ENCODE measurements at regions not wholly inside any gene's neighbourhood (a gene's known extent, or its start where the extent isn't known, plus 50 kb on each side); places are given as distances from the start of the nearest gene placed in this dataset.
"Not testable (repeated sequence)": the region's sequence is repeated elsewhere in the genome, so short reads cannot be mapped to it uniquely, and the experiment has no call there.

DNA sequence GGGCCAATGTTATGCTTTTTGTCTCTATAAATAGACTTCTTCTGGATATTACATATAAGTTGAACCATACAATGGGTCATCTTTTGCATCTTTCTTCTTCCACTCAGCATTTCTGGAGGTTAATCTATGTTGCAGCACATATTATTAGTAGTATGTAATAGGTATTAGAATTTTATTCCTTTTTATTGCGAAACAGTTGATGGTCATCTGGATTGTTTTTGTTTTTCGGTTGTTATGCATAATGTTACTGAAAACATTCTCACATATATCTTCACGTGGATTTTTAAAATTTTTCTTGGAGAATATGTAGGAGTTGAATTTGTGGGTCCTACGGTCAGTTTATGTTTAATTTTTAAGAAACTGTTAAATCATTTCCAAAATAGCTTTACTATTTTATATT is 466.8 kb downstream of the SLCO4C1 start:
- no peak for FAIRE-seq
- no peak for DNase-seq (ENCODE audit: insufficient read length)
- TF ChIP-seq POLR2AphosphoS5 (IDR thresholded peaks at IDR 0.05; ENCODE audit: low read depth, low read length) (no peak), POLR2A (IDR thresholded peaks at IDR 0.05; ENCODE audit: low read depth, low read length) (no peak), TAF1 (IDR thresholded peaks at IDR 0.05; ENCODE audit: borderline replicate concordance, low read depth, low read length) (no peak)

DNA sequence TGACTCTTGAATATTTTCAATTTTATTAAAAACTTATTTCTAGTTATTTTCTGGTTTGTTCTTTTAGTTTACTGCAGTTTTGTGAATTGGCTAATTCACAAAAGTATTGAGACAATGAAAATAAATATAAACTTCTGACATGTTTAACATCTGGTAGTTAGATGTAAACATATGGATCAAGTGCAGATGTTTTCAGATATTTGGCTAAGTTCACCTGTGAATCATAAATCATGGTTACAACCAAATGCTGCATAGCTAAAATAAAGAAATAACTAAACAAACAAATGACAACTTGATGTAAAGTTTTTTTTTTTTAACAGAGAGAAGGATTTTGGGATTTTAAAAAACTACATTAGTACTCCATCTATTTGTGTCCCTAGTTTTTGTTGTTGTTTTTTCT is 484.6 kb downstream of the SLCO4C1 start:
- DNase-seq (ENCODE audit: insufficient read length) (no peak), FAIRE-seq (no peak)
- TF ChIP-seq POLR2A (IDR thresholded peaks at IDR 0.05; ENCODE audit: low read depth, low read length) (no peak), POLR2AphosphoS5 (IDR thresholded peaks at IDR 0.05; ENCODE audit: low read depth, low read length) (no peak), TAF1 (IDR thresholded peaks at IDR 0.05; ENCODE audit: borderline replicate concordance, low read depth, low read length) (no peak)

DNA sequence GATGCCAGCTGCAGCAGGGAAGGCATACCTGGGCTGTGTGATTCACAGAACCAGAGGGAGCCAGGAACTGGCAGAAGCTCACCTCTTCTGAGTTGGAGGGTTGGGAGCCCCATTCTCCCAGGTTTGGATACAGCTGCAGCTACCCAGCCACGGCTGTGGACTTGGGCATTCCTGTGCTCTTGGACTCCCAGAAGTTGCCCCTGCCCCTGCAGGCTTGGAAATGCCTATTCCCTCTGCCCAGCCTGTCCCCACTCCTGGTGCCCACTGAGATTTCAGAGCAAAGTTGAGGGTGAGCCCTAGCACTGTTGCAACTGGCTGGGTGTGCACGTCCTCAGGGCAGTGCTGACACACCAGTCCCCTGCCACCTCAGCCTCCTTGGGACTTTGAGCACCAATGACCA is 489.7 kb downstream of the SLCO4C1 start:
- FAIRE-seq (no peak), DNase-seq (ENCODE audit: insufficient read length) (no peak)
- no peak for TF ChIP-seq POLR2AphosphoS5 (IDR thresholded peaks at IDR 0.05; ENCODE audit: low read depth, low read length)
- TF ChIP-seq TAF1 (IDR thresholded peaks at IDR 0.05; ENCODE audit: borderline replicate concordance, low read depth, low read length), result no peak

DNA sequence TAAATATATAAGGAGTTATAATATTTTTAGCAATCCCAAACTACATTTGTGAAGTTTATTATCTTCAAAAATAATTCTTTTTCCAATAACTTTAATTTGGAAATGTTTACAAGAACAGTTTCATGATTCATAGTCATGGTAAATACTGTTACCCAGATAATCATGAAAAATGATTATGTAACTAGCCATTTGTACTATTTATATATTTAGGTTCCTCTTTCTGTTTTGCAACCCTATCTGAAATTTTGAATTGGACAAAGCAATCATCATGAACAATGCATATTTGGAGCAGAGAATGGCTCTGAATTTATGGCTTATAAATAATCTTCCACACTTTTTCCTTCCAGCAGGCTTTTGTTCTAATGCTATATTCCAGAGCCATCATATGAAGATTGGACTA is 499.7 kb downstream of the SLCO4C1 start:
- TF ChIP-seq TAF1 (IDR thresholded peaks at IDR 0.05; ENCODE audit: borderline replicate concordance, low read depth, low read length), result no peak
- TF ChIP-seq POLR2AphosphoS5 (IDR thresholded peaks at IDR 0.05; ENCODE audit: low read depth, low read length), result no peak
- TF ChIP-seq POLR2A (IDR thresholded peaks at IDR 0.05; ENCODE audit: low read depth, low read length), result no peak
- DNase-seq (ENCODE audit: insufficient read length) (no peak), FAIRE-seq (no peak)

DNA sequence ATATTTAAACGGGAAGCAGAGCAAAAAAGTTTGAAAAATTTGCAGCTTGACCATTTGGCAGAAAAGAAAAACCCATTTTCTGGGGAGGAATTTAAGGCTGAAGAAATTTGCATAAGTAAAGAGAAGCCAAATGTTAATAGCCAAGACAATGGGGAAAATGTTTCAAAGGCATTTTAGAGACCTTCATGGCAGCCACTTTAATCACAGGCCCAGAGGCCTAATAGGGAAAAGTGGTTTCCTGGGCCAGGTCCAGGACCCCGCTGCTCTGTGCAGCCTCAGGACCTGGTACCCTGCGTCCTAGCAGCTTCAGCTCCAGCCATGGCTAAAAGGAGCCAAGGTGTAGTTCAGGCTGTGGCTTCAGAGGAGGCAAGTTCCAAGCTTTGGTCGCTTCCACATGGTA is 507.3 kb downstream of the SLCO4C1 start:
- FAIRE-seq (no peak), DNase-seq (ENCODE audit: insufficient read length) (no peak)

DNA sequence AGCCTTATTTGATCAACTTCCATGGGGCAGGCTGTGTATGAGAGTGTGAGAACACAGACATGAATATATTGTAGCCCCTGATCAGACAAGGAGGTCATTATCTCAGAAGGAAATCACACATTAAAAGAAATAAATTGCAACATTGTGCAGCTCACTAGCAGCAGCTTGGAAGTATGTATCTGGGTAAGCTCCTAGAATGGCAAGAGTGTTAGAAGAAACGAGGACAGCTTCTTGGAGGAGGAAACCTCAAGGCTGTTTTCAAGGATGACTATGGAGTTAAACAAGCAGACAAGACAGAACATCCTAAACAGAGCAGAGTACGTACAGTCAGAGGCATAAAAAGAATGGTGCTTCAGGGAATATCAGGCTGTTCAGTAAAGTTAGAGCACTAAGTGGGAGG is 511.0 kb downstream of the SLCO4C1 start:
- no peak for TF ChIP-seq POLR2AphosphoS5 (IDR thresholded peaks at IDR 0.05; ENCODE audit: low read depth, low read length)
- TF ChIP-seq POLR2A (IDR thresholded peaks at IDR 0.05; ENCODE audit: low read depth, low read length), result no peak
- no peak for TF ChIP-seq TAF1 (IDR thresholded peaks at IDR 0.05; ENCODE audit: borderline replicate concordance, low read depth, low read length)
- no peak for DNase-seq (ENCODE audit: insufficient read length)
- FAIRE-seq, result no peak

More for the DNA sequence above, 507.3 kb downstream of the SLCO4C1 start:
- no peak for TF ChIP-seq POLR2AphosphoS5 (IDR thresholded peaks at IDR 0.05; ENCODE audit: low read depth, low read length)
- no peak for TF ChIP-seq TAF1 (IDR thresholded peaks at IDR 0.05; ENCODE audit: borderline replicate concordance, low read depth, low read length)
- no peak for TF ChIP-seq POLR2A (IDR thresholded peaks at IDR 0.05; ENCODE audit: low read depth, low read length)

DNA sequence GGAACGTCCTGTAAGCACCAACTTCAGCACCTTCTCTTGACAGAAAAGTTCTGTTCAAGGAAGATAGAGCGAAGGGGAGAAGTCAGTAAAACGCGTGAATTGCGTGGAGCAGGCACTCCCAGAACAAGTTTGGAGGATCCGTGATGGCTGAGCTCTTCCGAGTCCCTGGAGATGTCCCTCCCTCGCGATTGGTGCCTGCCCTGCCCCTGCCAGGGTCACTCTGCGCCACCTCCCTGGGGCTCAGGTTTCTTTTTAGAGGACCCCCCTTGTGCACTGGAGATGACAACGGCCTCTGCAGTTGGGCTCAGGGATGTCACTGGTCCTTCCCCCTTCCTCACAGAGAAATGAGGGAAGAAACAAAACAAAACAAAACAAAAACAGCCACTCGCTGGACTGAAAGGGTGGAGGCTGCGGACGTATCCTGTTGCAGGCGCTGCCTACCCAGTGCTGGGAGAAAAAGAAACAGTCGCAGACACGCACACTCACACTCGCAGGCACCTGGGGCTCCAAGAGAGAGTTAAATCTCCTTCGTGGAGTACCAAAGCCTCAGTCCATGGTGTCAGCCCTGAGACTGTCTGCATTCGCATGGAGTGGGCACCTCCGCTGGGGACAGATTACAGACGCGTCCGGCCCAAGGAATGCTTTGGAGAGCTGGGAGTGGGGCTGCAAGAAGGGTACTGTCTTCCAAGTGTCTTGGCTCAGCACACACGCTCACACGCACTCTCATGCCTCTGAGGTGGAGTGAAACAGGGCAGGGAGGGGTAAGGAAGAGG is 512.7 kb downstream of the SLCO4C1 start:
- FAIRE-seq (no peak), DNase-seq (ENCODE audit: insufficient read length) (no peak)
- TF ChIP-seq TAF1 (IDR thresholded peaks at IDR 0.05; ENCODE audit: borderline replicate concordance, low read depth, low read length) (no peak), POLR2A (IDR thresholded peaks at IDR 0.05; ENCODE audit: low read depth, low read length) (no peak), POLR2AphosphoS5 (IDR thresholded peaks at IDR 0.05; ENCODE audit: low read depth, low read length) (no peak)

DNA sequence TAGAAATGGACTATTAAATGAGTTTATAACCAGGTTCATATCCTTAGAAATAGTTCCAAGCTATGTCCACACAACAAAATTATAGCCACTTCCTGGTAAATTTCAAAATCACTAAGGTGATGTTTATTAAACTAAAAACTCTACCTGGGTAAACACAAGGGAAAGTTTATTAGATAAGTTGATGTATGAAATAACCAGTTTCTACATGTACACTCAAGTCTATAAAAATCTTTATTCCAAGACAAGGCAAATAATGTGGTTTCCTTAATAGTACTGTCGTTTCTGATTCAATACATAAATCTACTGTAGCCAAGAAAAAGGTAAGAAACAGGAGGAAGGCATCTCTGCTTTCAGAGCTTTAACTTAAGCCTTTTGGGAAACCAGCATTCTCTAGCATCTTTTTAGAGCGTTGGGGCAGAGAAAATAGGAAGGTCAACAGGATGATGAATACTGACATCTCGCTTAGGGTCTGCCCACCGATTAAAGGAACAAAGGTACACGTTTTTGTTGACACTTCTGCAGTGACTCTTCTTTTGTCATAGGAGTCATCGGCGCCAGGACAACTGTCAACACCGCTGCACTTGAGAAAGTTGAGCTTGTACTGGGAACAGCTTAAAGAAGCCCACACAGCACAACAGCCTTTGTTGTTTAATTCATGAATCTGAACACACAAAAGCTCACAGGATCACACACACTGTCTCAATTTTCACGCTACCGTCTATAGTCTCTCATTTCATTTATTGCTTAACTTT is 513.6 kb downstream of the SLCO4C1 start:
- DNase-seq (ENCODE audit: insufficient read length) (no peak), FAIRE-seq (no peak)
- no peak for TF ChIP-seq POLR2A (IDR thresholded peaks at IDR 0.05; ENCODE audit: low read depth, low read length)
- TF ChIP-seq POLR2AphosphoS5 (IDR thresholded peaks at IDR 0.05; ENCODE audit: low read depth, low read length), result no peak
- TF ChIP-seq TAF1 (IDR thresholded peaks at IDR 0.05; ENCODE audit: borderline replicate concordance, low read depth, low read length), result no peak

DNA sequence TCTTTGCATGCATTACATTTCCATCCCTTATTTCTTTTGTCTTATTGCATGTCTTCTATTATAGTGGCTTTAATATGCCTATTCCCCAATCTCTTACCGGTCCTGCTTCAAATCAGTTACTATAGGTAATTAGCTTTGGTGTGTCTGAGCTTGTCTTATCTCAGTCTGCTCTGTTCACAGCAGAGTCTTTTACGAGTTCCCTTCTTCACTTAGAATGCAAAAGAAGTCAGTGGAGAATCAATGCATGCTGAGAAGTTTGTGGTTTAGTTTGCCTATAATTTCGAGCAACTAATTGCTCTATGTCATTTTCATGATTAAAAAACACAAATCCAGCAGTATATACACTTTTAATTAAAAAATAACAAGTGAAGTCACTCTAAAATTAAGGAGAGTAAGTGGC is 545.0 kb downstream of the SLCO4C1 start:
- FAIRE-seq (no peak), DNase-seq (ENCODE audit: insufficient read length) (no peak)
- TF ChIP-seq POLR2A (IDR thresholded peaks at IDR 0.05; ENCODE audit: low read depth, low read length) (no peak), POLR2AphosphoS5 (IDR thresholded peaks at IDR 0.05; ENCODE audit: low read depth, low read length) (no peak), TAF1 (IDR thresholded peaks at IDR 0.05; ENCODE audit: borderline replicate concordance, low read depth, low read length) (no peak)

DNA sequence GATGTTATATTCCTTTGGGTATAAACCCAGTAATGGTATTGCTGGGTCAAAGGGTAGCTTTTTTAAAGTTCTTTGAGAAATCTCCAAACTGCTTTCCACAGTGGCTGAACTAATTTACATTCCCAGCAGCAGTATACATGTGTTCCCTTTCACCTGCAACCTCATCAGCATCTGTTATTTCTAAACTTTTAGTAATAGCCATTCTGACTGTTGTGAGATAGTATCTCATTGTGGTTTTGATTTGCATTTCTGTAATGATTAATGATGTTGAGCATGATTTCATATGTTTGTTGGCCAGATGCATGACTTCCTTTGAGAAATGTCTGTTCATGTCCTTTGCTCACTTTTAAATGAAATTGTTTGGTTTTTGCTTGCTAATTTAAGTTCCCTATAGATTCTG is 553.1 kb downstream of the SLCO4C1 start:
- FAIRE-seq; DNase-seq (ENCODE audit: insufficient read length): not testable (repeated sequence)

DNA sequence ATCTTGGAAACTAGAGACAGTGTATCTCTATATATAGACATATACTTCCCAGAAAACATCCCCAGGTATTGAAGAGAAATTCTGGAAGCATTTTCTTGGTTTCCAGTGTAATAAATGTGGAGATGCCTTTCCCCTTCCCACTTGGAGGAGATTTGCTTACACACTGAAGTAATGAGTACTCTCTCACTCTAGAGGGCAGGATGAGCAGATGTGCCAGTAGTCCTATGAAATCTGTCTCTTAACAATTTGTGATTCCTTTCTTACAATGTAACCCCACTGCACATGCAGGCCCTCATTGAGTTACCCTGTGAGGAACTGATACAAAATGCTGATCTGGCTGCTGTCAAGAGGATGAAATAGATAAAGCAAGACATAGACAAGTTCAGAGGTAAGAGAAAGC is 567.2 kb downstream of the SLCO4C1 start:
- TF ChIP-seq TAF1 (IDR thresholded peaks at IDR 0.05; ENCODE audit: borderline replicate concordance, low read depth, low read length), result no peak
- TF ChIP-seq POLR2AphosphoS5 (IDR thresholded peaks at IDR 0.05; ENCODE audit: low read depth, low read length), result no peak
- TF ChIP-seq POLR2A (IDR thresholded peaks at IDR 0.05; ENCODE audit: low read depth, low read length), result no peak
- FAIRE-seq (no peak), DNase-seq (ENCODE audit: insufficient read length) (no peak)

DNA sequence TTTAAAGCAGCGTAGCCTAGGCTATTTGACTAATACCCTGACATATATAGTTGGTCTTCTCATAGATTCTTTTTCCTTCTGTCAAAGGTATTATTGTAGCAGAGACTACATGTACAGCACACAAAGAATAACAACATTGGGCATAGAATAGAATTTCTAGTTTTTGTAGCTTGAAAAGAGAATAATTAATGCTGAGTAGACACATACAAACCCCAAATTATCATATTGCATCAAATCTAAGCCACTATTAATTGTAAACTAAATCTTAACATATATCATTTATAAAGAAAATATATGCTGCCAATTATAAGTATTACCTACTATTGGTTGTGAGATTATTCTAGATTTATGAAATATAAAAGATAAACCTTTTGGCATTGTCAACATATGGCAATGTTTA is 574.5 kb downstream of the SLCO4C1 start:
- TF ChIP-seq TAF1 (IDR thresholded peaks at IDR 0.05; ENCODE audit: borderline replicate concordance, low read depth, low read length) (no peak), POLR2AphosphoS5 (IDR thresholded peaks at IDR 0.05; ENCODE audit: low read depth, low read length) (no peak), POLR2A (IDR thresholded peaks at IDR 0.05; ENCODE audit: low read depth, low read length) (no peak)
- DNase-seq (ENCODE audit: insufficient read length) (no peak), FAIRE-seq (no peak)
